Dermis microvascular lymphatic vessel endothelial cell (primary cell): ENCODE measurements at regions not wholly inside any gene's neighbourhood (a gene's known extent, or its start where the extent isn't known, plus 50 kb on each side); places are given as distances from the start of the nearest gene placed in this dataset.

ENCODE experiments used
- DNase-seq, 2 donors: peaks; one replicate each; pipeline versions ENCODE4 v3.0.0 to v3.0.0-alpha.2; 2010; ENCODE audit warnings: low read depth in 2 of 2

DNA sequence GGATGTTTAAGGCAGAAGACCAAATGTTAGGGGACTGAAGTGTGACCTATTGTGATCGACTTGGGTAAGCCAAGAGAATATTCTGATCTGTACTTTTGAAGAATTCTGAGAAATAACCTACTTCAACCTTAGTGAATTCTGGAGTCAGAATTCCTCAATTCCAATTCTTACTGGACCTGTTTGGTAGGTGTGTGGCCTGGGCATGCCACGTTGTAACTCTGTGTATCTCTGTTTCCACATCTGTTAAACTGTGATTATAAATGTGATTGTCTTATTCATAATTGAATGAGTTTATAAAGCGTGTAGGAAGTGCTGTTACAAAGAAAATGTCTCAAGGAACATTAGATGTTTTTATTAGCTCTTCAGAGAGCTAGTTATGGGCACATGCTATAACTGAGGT, 64.5 kb downstream of the TUSC1 start:
- no peak for DNase-seq

DNA sequence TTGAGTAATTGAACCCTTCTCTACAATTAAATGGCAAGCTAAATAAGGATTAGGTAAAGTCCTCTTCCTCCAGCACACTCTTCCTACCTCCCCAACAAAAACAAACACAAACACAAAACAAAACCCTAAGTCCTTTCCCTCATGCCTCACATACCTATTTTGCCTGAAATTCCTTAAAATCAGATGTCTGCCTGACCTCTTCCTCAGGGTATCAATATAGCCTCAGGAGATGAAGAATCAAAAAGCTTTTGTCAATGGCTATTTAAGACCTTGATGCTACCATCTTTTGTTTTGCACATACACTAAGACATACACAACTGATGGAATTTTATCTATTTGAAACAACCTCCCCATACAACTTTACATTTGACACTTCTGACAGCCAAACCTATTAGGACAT, 75.1 kb downstream of the TUSC1 start:
- DNase-seq, result no peak

DNA sequence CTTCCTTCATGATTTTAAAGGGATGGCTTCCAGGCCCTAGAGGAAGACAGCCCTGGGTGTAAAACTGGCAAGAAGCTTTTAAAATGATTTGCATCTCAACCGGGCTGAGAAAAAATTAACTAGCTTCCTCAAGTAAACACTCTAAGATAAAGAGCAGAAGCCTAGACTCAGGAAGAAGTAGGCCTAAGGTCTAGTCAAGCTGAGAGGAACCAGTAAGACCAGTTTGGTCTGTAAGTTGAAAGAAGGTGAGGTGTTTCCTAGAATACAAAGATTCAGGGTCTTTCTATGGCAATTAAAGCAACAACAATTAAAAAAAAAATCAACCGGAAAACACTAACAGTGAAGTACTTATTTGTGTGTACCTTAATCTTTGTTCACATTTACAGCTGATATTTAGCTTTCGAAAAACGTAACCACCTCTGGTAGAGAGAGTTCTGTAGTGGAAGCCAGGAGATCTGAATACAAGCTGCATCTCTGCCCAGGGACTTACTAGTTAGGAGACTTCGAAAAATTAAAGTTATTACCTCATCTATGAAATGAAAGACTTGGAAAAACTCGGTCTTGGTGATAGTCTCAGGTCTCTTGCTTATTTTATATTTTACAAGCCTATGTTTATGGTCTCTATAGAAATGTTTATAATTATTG, 75.7 kb downstream of the TUSC1 start:
- no peak for DNase-seq

DNA sequence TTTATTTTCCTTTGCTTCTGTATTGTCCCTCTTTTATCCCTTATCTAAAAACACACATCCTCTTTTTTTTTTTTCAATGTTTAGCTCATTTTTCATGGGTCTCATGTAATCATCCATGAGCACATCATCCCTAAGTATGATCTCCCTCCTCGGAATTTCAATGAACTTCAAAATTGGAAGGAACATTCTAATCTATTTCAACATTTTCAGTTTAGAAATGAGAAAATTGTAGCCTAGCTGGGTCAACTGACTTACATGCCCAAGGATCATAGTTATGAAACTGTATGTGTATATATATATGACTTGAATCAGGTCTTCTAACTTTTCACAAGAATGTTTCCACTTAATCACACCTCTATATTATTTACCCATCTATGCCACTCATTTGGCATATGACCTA, 77.7 kb downstream of the TUSC1 start:
- DNase-seq, result no peak

DNA sequence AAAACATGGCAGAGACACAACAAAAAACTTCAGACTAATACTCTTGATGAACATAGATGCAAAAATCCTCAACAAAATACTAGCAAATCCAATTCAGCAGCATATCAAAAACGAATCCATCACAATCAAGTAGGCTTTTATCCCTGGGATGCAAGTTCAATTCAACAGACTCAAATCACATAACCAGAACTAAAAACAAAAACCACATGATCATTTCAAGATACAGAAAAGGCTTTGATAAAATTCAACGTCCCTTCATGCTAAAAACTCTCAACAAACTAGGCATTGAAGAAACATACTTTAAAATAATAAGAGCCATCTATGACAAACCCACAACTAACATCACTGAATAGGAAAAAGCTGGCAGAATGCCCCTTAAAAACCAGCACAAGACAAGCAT, 93.6 kb downstream of the TUSC1 start:
- DNase-seq, result no peak

DNA sequence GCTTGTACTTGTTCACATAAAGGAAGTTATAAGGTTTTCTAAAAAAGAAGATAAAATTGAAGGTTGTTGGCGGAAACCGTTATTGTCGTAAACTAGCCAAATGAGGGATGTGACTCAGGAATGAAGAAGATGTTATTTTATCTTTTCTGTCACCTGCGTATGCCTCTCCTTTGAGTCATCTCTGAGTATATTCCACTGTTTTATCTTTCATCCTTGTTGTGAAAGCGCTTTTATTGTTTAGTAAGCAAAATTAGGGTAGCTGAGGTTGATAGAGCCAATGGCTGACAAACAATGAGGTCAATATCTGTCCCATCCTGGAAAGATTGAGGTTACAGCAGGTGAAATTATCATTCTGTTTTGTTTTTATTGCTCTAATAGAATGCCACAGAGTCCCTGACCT, 105.0 kb downstream of the TUSC1 start:
- no peak for DNase-seq

DNA sequence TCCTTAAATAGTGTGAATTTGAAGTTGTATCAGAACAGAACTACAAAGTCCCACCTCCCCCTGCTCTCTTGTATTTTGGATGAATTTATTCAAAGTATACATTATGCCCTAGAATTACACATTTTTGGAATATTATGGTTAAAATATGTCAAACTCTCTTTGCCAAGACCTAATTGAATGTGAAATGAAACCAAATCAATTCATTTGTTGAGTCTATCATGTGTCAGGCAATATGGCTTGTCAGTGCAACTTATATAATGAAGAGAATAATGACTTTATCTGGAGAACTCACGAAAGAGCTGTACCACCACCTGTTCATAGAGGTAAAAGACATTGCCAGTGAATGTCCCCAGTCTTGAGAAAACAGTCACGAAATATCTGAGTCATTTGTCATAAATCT, 106.8 kb downstream of the TUSC1 start:
- DNase-seq, result no peak

DNA sequence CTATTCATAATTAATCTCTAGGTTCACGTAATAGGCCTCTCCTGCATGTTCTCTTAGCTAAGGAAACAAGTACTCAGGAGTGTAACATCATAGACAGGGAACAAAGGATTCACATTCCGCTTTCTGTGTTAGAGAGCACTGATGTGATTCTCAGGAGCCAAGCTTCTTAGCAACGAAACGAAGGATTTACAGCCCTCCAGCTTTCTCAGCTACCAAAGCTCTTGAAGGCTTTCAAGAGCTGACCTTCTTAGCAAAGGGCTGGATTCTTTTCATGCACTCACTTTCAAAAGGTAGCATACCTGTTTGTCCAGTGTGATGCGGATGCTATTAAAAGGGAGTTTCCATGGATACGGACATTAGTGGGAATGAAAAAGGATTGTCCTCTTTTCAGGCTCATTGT, 107.4 kb downstream of the TUSC1 start:
- DNase-seq, result no peak

DNA sequence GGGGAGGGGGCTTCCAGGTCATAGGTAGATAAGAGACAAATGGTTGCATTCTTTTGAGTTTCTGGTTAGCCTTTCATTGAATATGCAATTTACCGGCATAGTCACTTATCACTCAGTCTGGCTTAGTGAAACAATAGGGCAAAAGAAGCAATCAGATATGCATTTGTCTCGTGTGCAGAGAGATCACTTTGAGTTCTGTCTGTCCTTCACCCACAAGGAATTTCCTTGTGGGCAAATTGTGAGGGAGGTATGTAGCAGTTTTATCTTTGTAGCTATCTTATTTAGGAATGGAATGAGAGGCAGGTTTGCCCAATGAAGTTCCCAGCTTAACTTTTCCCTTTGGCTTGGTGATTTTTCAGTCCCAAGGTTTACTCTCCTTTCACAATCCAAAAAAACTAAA, 116.1 kb downstream of the TUSC1 start:
- DNase-seq, result no peak

DNA sequence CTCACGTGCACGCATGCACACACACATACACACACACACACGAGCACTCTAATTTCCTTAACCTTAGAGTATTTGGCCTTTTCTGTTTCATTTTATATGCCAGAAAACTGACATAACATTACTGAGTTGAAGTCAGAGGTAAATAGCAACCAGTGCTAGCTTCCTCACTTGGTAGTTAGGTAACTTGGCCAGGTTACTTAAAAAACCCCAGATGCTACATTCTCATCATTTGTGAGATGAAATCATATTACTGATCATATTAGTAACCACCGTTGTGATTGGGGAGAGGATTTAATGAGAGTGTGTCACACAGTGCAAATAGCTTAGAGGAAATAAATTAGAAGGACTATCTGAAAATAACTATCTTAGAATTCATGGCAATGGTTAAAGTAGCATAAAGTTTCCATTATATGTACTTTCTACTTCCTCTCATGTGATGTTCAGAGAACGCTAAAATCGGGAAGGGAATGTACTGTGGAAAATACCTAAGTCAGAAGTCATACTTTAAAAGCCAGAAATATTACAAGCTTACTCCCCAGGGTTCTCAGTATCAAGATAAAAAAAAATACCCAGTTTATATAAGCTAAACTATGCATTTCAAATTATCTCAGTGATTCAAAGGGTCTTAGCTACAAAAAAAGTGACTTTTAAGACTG, 120.5 kb downstream of the TUSC1 start:
- DNase-seq, result no peak

DNA sequence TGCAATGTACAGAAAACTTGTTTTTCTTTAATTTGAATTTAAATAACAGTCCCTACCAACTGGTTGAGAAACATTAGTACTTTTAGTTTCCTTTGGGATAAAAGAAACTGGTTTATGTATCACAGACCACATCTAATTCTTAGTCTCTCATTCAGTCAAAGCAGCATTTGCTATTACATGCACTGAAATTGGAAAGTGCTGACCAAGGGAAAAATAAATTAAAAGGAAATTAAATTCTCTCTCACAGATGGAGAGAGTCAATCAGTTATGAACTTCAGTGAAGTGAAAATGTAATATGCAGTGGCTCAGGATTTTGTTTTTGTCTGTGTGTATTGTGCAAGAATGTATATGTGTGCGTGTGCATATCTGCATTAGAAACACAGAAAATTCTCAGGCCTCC, 121.7 kb downstream of the TUSC1 start:
- DNase-seq, result no peak

DNA sequence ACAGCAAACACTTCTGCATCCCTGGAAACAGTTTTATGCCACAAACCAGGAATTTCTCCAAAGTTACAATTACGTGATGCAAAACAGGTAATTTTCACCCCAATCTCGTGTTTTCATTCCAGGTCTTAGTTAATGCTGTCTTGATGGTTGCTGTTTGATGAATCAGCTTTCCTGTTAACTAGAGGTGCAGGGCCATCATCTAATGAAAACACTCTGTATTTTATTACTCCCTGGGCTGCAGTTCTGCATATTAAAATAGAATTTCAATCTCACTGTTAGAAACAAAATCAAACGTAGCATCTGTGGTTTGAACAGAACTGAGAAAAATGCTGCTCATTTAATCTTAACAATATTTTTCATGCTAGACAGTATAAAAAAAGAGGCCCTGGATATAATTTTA, 129.4 kb downstream of the TUSC1 start:
- DNase-seq, result no peak

DNA sequence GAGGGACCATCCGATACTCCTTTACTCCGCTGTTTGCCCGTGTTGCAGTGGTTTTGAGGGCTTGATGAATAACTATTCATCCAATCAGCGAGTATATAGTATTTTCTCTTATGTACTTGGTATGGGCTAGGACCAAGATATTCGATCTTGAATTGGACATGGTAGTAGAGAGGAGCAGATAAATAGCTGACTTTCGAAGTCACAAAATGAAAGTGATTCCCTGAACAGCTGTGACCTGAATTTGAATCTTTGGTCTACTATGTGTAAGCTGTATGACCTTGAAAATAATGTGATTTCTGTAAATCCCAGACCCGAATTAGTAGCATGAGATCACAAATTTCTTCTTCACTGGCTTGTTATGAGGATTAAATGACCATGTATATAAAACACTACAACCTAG, 134.4 kb downstream of the TUSC1 start:
- no peak for DNase-seq

DNA sequence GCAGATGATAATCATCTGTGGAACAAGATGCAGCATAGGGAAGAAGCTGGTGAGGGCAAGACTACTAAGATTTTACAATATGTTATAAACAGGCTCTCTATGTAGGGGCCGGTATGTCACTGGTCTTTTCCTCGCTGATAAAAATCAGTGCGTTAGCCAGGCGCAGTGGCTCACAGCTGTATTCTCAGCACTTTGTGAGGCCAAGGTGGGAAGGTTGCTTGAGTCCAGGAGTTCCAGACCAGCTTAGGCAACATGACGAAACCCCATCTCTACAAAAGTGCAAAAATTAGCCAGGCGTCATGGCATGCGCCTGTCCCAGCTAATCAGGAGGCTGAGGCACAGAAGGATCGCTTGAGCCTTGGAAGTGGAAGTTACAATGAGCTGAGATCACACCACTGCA, 135.9 kb downstream of the TUSC1 start:
- no peak for DNase-seq

DNA sequence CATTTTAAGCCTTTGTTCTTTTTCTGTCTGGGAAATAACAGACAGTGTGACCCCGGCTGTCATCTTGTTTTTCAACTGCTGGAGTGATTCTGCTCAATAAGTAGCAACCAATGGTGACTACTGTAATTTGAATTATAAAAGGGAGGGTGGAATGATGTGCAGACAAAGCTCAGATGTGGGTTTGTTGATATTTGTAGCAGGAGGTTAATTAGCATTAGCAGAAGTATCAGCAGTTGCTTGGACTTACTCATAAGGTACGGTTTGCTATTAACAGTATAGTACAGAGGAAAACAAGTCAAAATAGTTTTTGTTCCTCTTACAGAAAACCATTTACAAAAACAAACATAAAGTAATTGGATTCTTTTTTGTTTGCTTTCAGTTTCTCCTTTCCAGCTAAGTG, 140.4 kb downstream of the TUSC1 start:
- DNase-seq, result no peak

DNA sequence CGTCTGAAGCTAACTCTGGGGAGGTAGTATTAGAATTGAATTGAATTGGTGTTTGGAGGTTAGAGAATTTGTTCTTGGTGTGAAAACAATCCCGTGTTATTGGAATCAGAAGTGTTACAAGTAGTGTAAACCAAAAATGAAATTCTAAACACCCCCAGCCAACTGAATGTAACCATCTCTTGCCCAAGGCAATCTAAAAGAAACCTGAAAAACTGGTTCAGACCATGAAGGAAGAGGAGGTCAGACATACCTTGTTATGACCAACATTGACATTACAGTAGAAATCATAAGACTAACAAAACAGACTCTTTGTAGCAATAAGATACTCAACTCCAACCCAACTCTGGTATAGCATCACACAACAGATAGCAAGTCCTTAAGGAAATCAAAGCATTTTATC, 159.0 kb downstream of the TUSC1 start:
- no peak for DNase-seq

DNA sequence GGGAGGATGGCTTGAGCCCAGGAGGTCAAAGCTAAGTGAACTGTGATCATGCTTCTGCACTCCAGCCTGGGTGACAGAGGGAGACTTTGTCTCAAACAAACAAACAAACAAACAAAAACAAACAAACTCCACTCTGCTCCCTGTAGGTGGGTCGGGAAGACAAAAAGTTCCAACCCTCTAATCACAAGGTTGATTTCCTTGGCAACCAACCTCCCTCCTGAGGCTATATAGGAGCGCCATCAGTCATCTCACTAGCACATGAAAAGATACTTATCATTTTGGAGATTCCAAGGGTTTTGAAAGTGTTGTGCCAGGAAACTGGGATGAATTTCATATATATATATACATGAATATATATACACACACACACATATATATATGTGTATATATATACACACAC, 160.5 kb downstream of the TUSC1 start:
- DNase-seq, result no peak

DNA sequence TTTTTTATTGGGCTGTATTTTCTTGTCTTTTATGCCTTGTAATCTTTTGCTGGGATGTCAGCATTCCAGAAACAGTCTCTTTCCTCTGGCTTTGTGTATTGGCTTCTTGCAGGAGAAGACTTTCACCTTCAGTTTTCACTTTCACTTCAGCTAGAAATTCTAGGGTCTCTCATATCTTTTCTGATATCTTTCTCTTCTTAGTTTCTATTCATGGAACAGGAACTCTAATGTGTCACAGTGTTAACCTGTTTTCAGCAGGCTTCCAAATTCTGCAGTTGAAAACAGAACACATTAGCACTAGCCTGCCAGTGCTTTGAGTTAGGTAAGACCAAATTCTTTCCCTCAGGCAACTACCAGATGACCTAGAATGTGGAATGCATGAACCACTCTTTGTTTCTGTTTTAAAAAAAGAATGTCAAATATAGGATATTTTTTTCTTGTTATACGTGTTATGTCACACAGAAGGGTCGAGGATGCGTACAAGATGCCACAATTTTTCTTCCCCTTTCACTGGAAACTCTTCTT, 164.7 kb downstream of the TUSC1 start:
- no peak for DNase-seq

DNA sequence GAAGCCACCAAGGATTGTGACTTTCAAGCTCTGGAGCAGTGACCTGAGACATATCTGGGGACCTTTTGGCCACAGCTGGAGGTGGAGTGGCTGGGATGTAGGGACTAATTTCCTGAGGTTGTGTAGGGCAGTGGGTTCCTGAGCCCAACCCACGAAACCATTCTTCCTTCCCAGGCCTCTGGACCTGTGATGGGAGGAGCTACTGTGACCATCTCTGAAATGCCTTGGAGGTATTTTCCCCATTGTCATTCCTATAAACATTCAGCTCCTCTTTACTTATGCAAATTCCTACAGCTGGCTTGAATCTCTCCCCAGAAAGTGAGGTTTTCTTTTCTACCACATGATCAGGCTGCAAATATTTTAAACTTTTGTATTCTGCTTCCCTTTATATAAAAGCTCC, 172.6 kb downstream of the TUSC1 start:
- no peak for DNase-seq

DNA sequence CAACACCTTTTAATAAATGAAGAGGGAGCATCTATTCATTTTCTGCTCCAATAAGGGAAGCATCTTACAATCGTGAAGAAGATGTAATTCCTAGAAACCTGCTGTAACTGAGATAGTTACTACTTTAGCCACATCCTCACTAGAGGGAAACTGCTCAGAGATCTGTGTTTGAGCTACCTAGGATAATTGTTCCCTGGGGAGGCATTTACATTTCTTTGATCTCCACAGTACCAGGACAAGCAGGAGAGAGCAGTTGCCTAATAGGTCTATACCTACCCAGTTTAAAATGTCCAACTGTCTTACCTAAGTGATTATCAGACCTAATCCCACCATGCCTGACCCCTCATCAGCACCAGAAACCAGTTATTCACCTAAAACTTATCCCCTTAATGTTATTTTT, 196.9 kb downstream of the TUSC1 start:
- no peak for DNase-seq

DNA sequence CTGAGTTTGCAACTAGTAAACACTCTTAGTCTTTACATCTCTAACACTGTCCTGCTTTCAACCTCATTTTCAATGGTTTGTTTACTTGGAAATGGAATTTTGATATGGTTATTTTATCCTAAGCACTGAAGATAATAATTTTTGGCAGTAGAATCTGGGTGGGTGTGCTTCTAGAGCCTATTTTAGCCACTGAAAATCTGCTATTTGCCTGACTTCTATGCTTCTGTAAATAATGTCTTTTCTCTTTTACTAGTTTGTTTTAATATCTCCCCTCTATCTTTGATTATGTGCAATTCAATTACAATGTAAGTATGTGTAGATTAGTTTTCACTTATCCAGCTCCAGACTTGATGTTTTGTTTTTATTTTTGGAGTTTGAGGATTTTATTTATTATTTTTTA, 197.5 kb downstream of the TUSC1 start:
- no peak for DNase-seq

DNA sequence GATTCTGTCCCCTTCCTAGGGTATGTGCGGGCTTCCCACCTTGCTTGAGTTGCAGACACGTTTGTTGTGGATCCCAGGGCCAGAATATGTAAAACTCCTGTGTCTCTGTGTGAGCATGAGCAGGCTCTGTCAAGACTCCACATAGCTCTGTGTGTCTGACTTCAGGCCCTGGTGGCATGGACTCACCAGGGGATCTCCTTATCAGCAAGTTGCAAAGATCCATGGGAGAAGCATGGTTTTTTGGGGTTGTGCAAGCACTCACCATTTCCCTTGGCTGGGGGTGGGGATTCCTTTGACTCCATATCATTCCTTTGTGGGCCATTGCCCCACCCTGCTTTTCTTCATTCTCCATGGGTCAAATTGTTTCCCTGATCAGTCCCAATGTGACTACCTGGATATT, 205.6 kb downstream of the TUSC1 start:
- DNase-seq, result no peak

DNA sequence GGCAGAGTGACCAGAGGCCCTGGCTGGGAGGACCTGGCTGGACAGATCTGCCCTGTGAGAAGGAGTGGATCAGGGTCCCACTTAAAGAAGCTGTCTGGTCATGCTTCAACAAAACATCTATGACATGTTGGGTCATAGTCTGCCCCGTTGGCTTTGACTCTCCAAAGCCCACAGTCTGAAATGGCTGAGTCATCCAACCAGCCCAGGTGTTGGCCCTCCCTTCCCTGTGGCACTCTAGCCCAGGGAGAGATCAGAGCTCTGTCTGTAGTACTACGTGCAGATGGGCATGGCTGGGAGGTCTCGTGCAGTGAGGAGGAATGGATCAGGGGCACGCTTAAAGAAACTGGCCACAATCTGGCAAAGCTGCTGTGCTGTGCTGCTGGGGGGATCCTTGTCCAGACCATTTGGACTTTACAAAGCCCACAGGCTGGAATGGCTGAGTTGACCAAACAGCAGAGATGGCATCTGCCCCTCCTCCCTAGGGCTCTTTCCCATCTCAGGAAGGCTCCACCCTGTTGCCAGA, 206.1 kb downstream of the TUSC1 start:
- DNase-seq, result no peak
